HepG2 (cell line): ENCODE measurements at regions not wholly inside any gene's neighbourhood (a gene's known extent, or its start where the extent isn't known, plus 50 kb on each side); places are given as distances from the start of the nearest gene placed in this dataset.

Experiments used
- ATAC-seq: fragments of 200-7000 bp; cut with Tn5 transposase; 3 replicates; pipeline ENCODE4 v1.9.1; 2020; ENCODE audit warnings: mild to moderate bottlenecking, moderate library complexity
- BruUV-seq: library from RNA; stranded (reverse); fragments of 400-500 nt; replicated peaks from 2 replicates; lab custom pipeline; 2021; lab: Mats Ljungman, UMichigan
- CTCF ChIA-PET: fragments of 300-600 bp; formaldehyde crosslinking; extraction: SDS; loops from one replicate; lab custom pipeline; 2021; ENCODE audit warnings: low total read pairs, inconsistent platforms, low intra/inter-chr PET ratio; lab: Yijun Ruan, JAX
- POLR2A ChIA-PET: fragments of 350-600 bp; sonication (Branson Sonifier 250); formaldehyde crosslinking; loops from one replicate; lab custom pipeline; 2020; ENCODE audit warnings: antibody characterized with exemption, inconsistent platforms; lab: Yijun Ruan, JAX
- DNase-seq: peaks from one replicate; pipeline ENCODE4 v3.0.0-alpha.2; 2015; ENCODE audit warnings: low spot score
- FAIRE-seq: peaks from 3 replicates; lab custom pipeline; 2011; peaks lifted over from hg19 to GRCh38; lab: Jason Lieb, UNC
- H2AFZ ChIP-seq: one replicate; pipeline ENCODE4 v1.6.1; 2011; ENCODE audit warnings: low read length, inconsistent platforms
- H3K27ac ChIP-seq: fragments of 300-600 bp; 3 replicates; pipeline ENCODE4 v1.8.0; 2011; ENCODE audit warnings: mixed run types, mild to moderate bottlenecking, mixed read lengths, low read length, inconsistent platforms; ENCODE audit not compliant: insufficient read depth; ENCODE audit errors: extremely low read length
- H3K27me3 ChIP-seq, 2 experiments: fragments of 200-600 bp in 1 of 2; 2 replicates in 1 of 2; 3 replicates in 1 of 2; pipeline versions ENCODE4 v1.6.0 to v1.8.0; 2011; ENCODE audit warnings: low read length in 2 of 2, mild to moderate bottlenecking in 2 of 2, moderate library complexity in 2 of 2, inconsistent platforms in 1 of 2; ENCODE audit not compliant: insufficient read depth in 2 of 2, control insufficient read depth in 1 of 2
- H3K36me3 ChIP-seq, 2 experiments: fragments of 200-600 bp in 1 of 2; replicated peaks in 1 of 2; 2 replicates in 1 of 2; 3 replicates in 1 of 2; pipeline versions ENCODE4 v1.5.1 to v1.8.0; 2011; ENCODE audit warnings: low read length in 2 of 2, inconsistent platforms in 1 of 2; ENCODE audit not compliant: insufficient read depth in 2 of 2, control insufficient read depth in 1 of 2
- H3K4me1 ChIP-seq: 2 replicates; pipeline ENCODE4 v1.5.1; 2012; ENCODE audit warnings: low read length, inconsistent platforms; ENCODE audit not compliant: insufficient read depth
- H3K4me2 ChIP-seq: 2 replicates; pipeline ENCODE4 v1.6.0; 2011; ENCODE audit warnings: low read depth, low read length, inconsistent platforms
- H3K4me3 ChIP-seq, 3 experiments: fragments of 200-600 bp in 1 of 3; sonication (generic), shearing (Covaris generic) in 1 of 3; replicated peaks in 1 of 3; 2 replicates each; pipeline ENCODE4 v1.5.1; 2011 to 2016; ENCODE audit warnings: low read length in 3 of 3, inconsistent platforms in 2 of 3, low read depth in 2 of 3, mild to moderate bottlenecking in 2 of 3, control low read depth in 1 of 3, mixed read lengths in 1 of 3; ENCODE audit not compliant: insufficient read depth in 1 of 3
- H3K79me2 ChIP-seq: one replicate; pipeline ENCODE4 v1.6.1; 2011; ENCODE audit warnings: low read length, inconsistent platforms; ENCODE audit not compliant: insufficient read depth
- H3K9ac ChIP-seq: 2 replicates; pipeline ENCODE4 v1.6.0; 2011; ENCODE audit warnings: mild to moderate bottlenecking, low read depth, low read length, inconsistent platforms; ENCODE audit not compliant: insufficient read depth
- H3K9me3 ChIP-seq: 2 replicates; pipeline ENCODE4 v1.5.1; 2012; ENCODE audit warnings: mild to moderate bottlenecking, low read length
- H4K20me1 ChIP-seq: 2 replicates; pipeline ENCODE4 v1.6.0; 2011; ENCODE audit warnings: inconsistent platforms, mild to moderate bottlenecking, low read length, moderate library complexity; ENCODE audit not compliant: insufficient read depth
- BRCA1 ChIP-seq: sonication (generic); formaldehyde crosslinking; IDR thresholded peaks from 2 replicates; pipeline ENCODE4 v1.4.0; 2020; ENCODE audit warnings: missing genetic modification reagents
- CAMTA2 ChIP-seq: sonication (generic); formaldehyde crosslinking; IDR thresholded peaks from 2 replicates; pipeline ENCODE4 v1.4.0; 2020; ENCODE audit warnings: mild to moderate bottlenecking, missing genetic modification reagents, borderline replicate concordance
- CENPX ChIP-seq: sonication (generic); formaldehyde crosslinking; IDR thresholded peaks from 2 replicates; pipeline ENCODE4 v1.9.0; 2021; ENCODE audit warnings: mild to moderate bottlenecking, missing genetic modification reagents, moderate library complexity
- FLYWCH1 ChIP-seq: sonication (generic); formaldehyde crosslinking; IDR thresholded peaks from 2 replicates; pipeline ENCODE4 v1.8.1; 2023; ENCODE audit warnings: mild to moderate bottlenecking, missing genetic modification reagents
- HNRNPLL ChIP-seq: fragments of 200-400 bp; formaldehyde crosslinking; IDR thresholded peaks from 2 replicates; pipeline ENCODE4 v1.6.1; 2017; ENCODE audit warnings: mild to moderate bottlenecking, low read depth, low read length; ENCODE audit not compliant: poor library complexity, severe bottlenecking
- MXD1 ChIP-seq: sonication (generic); formaldehyde crosslinking; IDR thresholded peaks from 2 replicates; pipeline ENCODE4 v1.4.0; 2020; ENCODE audit warnings: mild to moderate bottlenecking, missing genetic modification reagents
- PAWR ChIP-seq: sonication (generic); formaldehyde crosslinking; IDR thresholded peaks from 2 replicates; pipeline ENCODE4 v1.4.0; 2020; ENCODE audit warnings: missing genetic modification reagents, mild to moderate bottlenecking, borderline replicate concordance
- POLR2G ChIP-seq: fragments of 200-400 bp; formaldehyde crosslinking; IDR thresholded peaks from 2 replicates; pipeline ENCODE4 v1.6.1; 2018; ENCODE audit warnings: mild to moderate bottlenecking, low read depth, low read length, moderate library complexity
- SIX4 ChIP-seq: sonication (generic); formaldehyde crosslinking; IDR thresholded peaks from 2 replicates; pipeline ENCODE4 v1.4.0; 2020; ENCODE audit warnings: missing genetic modification reagents
- ZNF124 ChIP-seq: sonication (generic); formaldehyde crosslinking; IDR thresholded peaks from 2 replicates; pipeline ENCODE4 v1.4.0; 2020; ENCODE audit warnings: missing genetic modification reagents
- ZNF142 ChIP-seq: sonication (generic); formaldehyde crosslinking; IDR thresholded peaks from 2 replicates; pipeline ENCODE4 v1.4.0; 2020; ENCODE audit warnings: missing genetic modification reagents
- ZNF253 ChIP-seq: sonication (generic); formaldehyde crosslinking; IDR thresholded peaks from 2 replicates; pipeline ENCODE4 v1.8.0; 2022; ENCODE audit warnings: mild to moderate bottlenecking, missing genetic modification reagents, borderline replicate concordance
- ZNF446 ChIP-seq: sonication (generic); formaldehyde crosslinking; IDR thresholded peaks from 2 replicates; pipeline ENCODE4 v1.5.0; 2020; ENCODE audit warnings: mild to moderate bottlenecking, missing genetic modification reagents
- ZNF570 ChIP-seq: sonication (generic); formaldehyde crosslinking; IDR thresholded peaks from 2 replicates; pipeline ENCODE4 v1.4.0; 2020; ENCODE audit warnings: mild to moderate bottlenecking, missing genetic modification reagents, borderline replicate concordance
- ZNF724P ChIP-seq: sonication (generic); formaldehyde crosslinking; IDR thresholded peaks from 2 replicates; pipeline ENCODE4 v1.8.0; 2022; ENCODE audit warnings: missing genetic modification reagents, borderline replicate concordance
- in situ Hi-C: cut with HindIII; loops from 2 replicates; pipeline ENCODE4 v1.10.0; 2017; ENCODE audit warnings: low pct_unique_long_range_greater_than_20kb; ENCODE audit not compliant: extremely low pct_ligation_motif_present
- intact Hi-C: fragments of 100-400 bp; cut with micrococcal nuclease; formaldehyde crosslinking; loops from one replicate; pipeline ENCODE4 v1.10.0; 2022; ENCODE audit not compliant: unreplicated experiment
- TF ChIP-seq, protein P1 (sequence below): IDR thresholded peaks from 2 replicates; pipeline ENCODE4 v1.6.1; 2016; ENCODE audit warnings: control low read depth

DNA sequence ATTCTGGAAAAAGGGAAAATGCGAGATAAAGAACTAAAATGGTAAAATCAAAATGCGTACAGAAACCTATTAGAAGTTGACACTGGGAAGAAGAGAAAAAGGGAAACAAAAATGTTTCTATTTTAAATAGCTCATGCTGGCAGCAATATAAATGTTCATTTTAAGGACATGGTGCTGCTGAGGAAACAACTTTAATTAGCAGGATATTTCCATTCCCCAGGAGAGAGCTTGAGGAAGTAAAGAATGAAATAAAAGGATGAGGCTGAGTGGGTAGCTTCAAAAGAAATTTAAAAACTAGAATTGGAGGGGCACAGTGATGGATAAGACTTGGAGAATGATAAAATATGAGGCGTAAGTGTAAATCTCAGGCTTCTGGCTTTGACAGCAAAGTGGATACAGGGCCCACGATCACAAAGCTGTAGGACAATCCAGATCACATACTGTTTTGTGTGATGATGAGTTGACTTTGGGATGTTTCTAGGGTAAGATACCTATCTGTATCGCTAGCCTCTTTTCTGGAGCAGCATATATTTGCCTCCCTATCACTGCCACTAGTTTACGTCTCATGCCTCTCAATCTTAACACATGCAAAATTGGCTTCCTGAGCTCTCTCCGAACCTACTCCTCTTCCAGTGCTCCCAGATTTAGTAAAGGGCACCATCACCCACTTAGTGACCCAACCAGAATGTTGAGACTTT, 571.3 kb upstream of the MIR17HG start (continued):
- TF ChIP-seq, protein P1, sequence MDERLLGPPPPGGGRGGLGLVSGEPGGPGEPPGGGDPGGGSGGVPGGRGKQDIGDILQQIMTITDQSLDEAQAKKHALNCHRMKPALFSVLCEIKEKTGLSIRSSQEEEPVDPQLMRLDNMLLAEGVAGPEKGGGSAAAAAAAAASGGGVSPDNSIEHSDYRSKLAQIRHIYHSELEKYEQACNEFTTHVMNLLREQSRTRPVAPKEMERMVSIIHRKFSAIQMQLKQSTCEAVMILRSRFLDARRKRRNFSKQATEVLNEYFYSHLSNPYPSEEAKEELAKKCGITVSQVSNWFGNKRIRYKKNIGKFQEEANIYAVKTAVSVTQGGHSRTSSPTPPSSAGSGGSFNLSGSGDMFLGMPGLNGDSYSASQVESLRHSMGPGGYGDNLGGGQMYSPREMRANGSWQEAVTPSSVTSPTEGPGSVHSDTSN (CRISPR knock-in tag), result no peak

- in situ Hi-C loops (no loop called here), intact Hi-C loops (no loop called here)
- Histone ChIP-seq H3K36me3 (no peaks in the 10 kb centered on the region), H3K4me3 (no peak overlapping the region), H2AFZ (no peak overlapping the region), H3K4me1 (no peaks in the 10 kb centered on the region), H3K27me3 (no peaks in the 10 kb centered on the region), H3K79me2 (no peaks in the 10 kb centered on the region), H3K4me2 (no peak overlapping the region), H3K27ac (no peak overlapping the region), H4K20me1 (no peaks in the 10 kb centered on the region), H3K9me3 (no peaks in the 10 kb centered on the region), H3K9ac (no peak overlapping the region)
- DNase-seq, result no peak
- FAIRE-seq, result no peak
- POLR2A ChIA-PET, result no interaction called here
- CTCF ChIA-PET, result no interaction called here
- no peak for ATAC-seq
- no peak for TF ChIP-seq MXD1 (CRISPR knock-in tag)
- TF ChIP-seq ZNF124 (CRISPR knock-in tag), result no peak
- no peak for TF ChIP-seq HNRNPLL
- no peak for TF ChIP-seq ZNF142 (CRISPR knock-in tag)
- TF ChIP-seq CENPX (CRISPR knock-in tag), result no peak
- TF ChIP-seq PAWR (CRISPR knock-in tag), result no peak
- no peak for TF ChIP-seq CAMTA2 (CRISPR knock-in tag)
- TF ChIP-seq ZNF570 (CRISPR knock-in tag), result no peak
- TF ChIP-seq POLR2G, result no peak
- no peak for TF ChIP-seq FLYWCH1
- TF ChIP-seq SIX4 (CRISPR knock-in tag), result no peak
- TF ChIP-seq ZNF446 (CRISPR knock-in tag), result no peak
- TF ChIP-seq ZNF253, result no peak
- TF ChIP-seq BRCA1, result no peak
- no peak for TF ChIP-seq ZNF724P (CRISPR knock-in tag)
- BruUV-seq, result no TSS peak
Measured at GRCh38 chr13:90783273-90783672, 564.2 kb upstream of the MIR17HG start.
